Astrocyte (in vitro differentiated cells and primary cell): ENCODE measurements at regions not wholly inside any gene's neighbourhood (a gene's known extent, or its start where the extent isn't known, plus 50 kb on each side); places are given as distances from the start of the nearest gene placed in this dataset.

Experiments used
- DNase-seq: peaks from one replicate; pipeline ENCODE4 v3.0.0-alpha.2; 2010; ENCODE audit warnings: low read depth
- FAIRE-seq: peaks from 2 replicates; lab custom pipeline; 2011; peaks lifted over from hg19 to GRCh38; lab: Jason Lieb, UNC
- H2AFZ ChIP-seq: 2 replicates; pipeline ENCODE4 v1.6.0; 2012; ENCODE audit warnings: low read depth, low read length, inconsistent platforms
- H3K27ac ChIP-seq: 2 replicates; pipeline ENCODE4 v1.5.1; 2011; ENCODE audit warnings: low read depth, low read length, inconsistent platforms
- H3K27me3 ChIP-seq: 2 replicates; pipeline ENCODE4 v1.6.0; 2011; ENCODE audit warnings: low read length, inconsistent platforms; ENCODE audit not compliant: insufficient read depth
- H3K36me3 ChIP-seq: 2 replicates; pipeline ENCODE4 v1.5.1; 2011; ENCODE audit warnings: low read length, inconsistent platforms; ENCODE audit not compliant: insufficient read depth
- H3K4me1 ChIP-seq: 2 replicates; pipeline ENCODE4 v1.5.1; 2011; ENCODE audit warnings: low read length, inconsistent platforms; ENCODE audit not compliant: insufficient read depth
- H3K4me2 ChIP-seq: 2 replicates; pipeline ENCODE4 v1.6.0; 2012; ENCODE audit warnings: low read length, inconsistent platforms
- H3K4me3 ChIP-seq: 2 replicates; pipeline ENCODE4 v1.5.1; 2011; ENCODE audit warnings: low read depth, mild to moderate bottlenecking, low read length, inconsistent platforms; ENCODE audit not compliant: insufficient read depth
- H3K79me2 ChIP-seq: 2 replicates; pipeline ENCODE4 v1.6.0; 2012; ENCODE audit warnings: mild to moderate bottlenecking, low read length, inconsistent platforms; ENCODE audit not compliant: insufficient read depth
- H3K9ac ChIP-seq: 2 replicates; pipeline ENCODE4 v1.6.0; 2012; ENCODE audit warnings: mild to moderate bottlenecking, low read length, inconsistent platforms
- H3K9me3 ChIP-seq: 2 replicates; pipeline ENCODE4 v1.5.1; 2012; ENCODE audit warnings: low read depth, mild to moderate bottlenecking, low read length, inconsistent platforms; ENCODE audit not compliant: insufficient read depth
- H4K20me1 ChIP-seq: 2 replicates; pipeline ENCODE4 v1.6.0; 2012; ENCODE audit warnings: low read length, inconsistent platforms; ENCODE audit not compliant: insufficient read depth
- H3K27ac Mint-ChIP-seq: one replicate; pipeline ENCODE4 v1.8.0; 2021; ENCODE audit warnings: mild to moderate bottlenecking, mixed read lengths; ENCODE audit not compliant: unreplicated experiment
- H3K27me3 Mint-ChIP-seq: one replicate; pipeline ENCODE4 v1.8.0; 2021; ENCODE audit warnings: low read depth, mixed read lengths; ENCODE audit not compliant: unreplicated experiment
- H3K36me3 Mint-ChIP-seq: one replicate; pipeline ENCODE4 v1.8.0; 2021; ENCODE audit warnings: low read depth, mixed read lengths; ENCODE audit not compliant: unreplicated experiment
- H3K4me1 Mint-ChIP-seq: one replicate; pipeline ENCODE4 v1.8.0; 2021; ENCODE audit warnings: low read depth, mixed read lengths; ENCODE audit not compliant: unreplicated experiment
- H3K4me3 Mint-ChIP-seq: one replicate; pipeline ENCODE4 v1.8.0; 2021; ENCODE audit warnings: mild to moderate bottlenecking, moderate library complexity, mixed read lengths; ENCODE audit not compliant: unreplicated experiment
- H3K9me3 Mint-ChIP-seq: one replicate; pipeline ENCODE4 v1.8.0; 2021; ENCODE audit warnings: mild to moderate bottlenecking, mixed read lengths; ENCODE audit not compliant: unreplicated experiment
- EZH2 ChIP-seq: IDR thresholded peaks from 2 replicates; pipeline ENCODE4 v1.6.1; 2012; ENCODE audit warnings: mild to moderate bottlenecking, low read length, inconsistent platforms; ENCODE audit not compliant: insufficient read depth
- TF ChIP-seq, protein P1 (sequence below): IDR thresholded peaks from 2 replicates; pipeline ENCODE4 v1.5.1; 2011; ENCODE audit warnings: low read depth, mild to moderate bottlenecking, inconsistent platforms, low read length, moderate library complexity; ENCODE audit not compliant: insufficient read depth

DNA sequence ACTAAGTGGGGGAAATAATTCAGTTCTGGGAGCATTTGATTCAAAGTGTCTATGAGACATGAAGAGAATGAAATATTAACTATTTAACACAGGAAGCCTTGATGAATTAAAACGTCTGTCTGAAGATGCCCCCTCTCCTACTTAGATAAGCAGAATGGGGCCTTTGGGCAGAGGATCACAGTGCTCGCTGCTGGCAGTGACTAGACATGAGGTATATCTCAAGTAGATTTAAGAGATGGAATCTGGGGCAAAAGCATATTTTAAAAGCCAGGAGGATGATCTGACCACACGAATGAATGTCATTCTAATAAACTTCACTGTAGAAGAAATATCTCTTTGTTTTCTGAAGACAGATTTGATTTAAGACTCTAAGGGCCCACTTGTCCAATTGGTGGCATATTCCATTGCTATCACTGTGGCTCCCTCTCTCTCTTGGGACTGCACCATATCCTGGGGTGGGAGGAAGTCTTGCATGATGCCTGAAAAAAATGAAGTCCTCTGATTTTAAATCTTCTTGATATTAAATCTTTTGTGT, 254.0 kb downstream of the MAN2A1 start:
- no peak overlapping the region for H3K4me3 ChIP-seq
- FAIRE-seq = no peak
- no peaks in the 10 kb centered on the region for H3K36me3 ChIP-seq

DNA sequence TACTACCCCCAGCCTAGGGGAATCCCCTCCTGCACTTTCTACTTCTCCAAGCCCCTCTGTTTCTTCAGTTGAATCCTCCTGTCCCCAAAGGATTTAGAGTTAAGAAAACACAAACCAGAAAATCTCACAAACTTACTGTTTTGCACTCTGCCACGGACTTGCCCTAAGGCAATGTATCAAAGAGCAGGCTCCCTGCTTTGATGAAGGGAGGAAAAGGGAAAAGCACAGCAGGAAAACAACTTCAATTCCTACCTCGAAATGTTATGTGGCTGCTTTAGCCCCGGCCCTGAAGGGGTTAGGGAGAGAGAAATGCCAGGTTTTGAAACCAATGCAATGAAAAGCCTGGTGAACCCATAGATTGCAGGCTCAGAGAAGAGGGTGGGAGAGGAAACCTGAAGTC, 254.7 kb downstream of the MAN2A1 start:
- Mint-ChIP-seq H3K27me3 (peaks cover 9% of the 10 kb centered on the region), H3K27ac (no peak overlapping the region), H3K9me3 (peaks cover 3% of the 10 kb centered on the region), H3K4me1 (peaks cover 7% of the 10 kb centered on the region), H3K36me3 (no peaks in the 10 kb centered on the region), H3K4me3 (no peak overlapping the region)
- Histone ChIP-seq H3K79me2 (no peaks in the 10 kb centered on the region), H3K4me2 (no peak overlapping the region), H3K4me3 (no peak overlapping the region), H3K4me1 (no peaks in the 10 kb centered on the region), H2AFZ (no peak overlapping the region), H3K36me3 (no peaks in the 10 kb centered on the region), H3K9ac (no peak overlapping the region), H4K20me1 (no peaks in the 10 kb centered on the region), H3K9me3 (peaks cover 4% of the 10 kb centered on the region), H3K27ac (no peak overlapping the region), H3K27me3 (no peaks in the 10 kb centered on the region)
- no peak for FAIRE-seq
- no peak for DNase-seq
- TF ChIP-seq EZH2 = no peak
- TF ChIP-seq, protein P1, sequence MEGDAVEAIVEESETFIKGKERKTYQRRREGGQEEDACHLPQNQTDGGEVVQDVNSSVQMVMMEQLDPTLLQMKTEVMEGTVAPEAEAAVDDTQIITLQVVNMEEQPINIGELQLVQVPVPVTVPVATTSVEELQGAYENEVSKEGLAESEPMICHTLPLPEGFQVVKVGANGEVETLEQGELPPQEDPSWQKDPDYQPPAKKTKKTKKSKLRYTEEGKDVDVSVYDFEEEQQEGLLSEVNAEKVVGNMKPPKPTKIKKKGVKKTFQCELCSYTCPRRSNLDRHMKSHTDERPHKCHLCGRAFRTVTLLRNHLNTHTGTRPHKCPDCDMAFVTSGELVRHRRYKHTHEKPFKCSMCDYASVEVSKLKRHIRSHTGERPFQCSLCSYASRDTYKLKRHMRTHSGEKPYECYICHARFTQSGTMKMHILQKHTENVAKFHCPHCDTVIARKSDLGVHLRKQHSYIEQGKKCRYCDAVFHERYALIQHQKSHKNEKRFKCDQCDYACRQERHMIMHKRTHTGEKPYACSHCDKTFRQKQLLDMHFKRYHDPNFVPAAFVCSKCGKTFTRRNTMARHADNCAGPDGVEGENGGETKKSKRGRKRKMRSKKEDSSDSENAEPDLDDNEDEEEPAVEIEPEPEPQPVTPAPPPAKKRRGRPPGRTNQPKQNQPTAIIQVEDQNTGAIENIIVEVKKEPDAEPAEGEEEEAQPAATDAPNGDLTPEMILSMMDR = no peak

More for the DNA sequence above, 254.0 kb downstream of the MAN2A1 start:
- H3K27me3 ChIP-seq = no peaks in the 10 kb centered on the region
- no peak overlapping the region for H3K27ac ChIP-seq
- H2AFZ ChIP-seq = no peak overlapping the region
- Mint-ChIP-seq H3K4me3 (no peak overlapping the region), H3K27me3 (peaks cover 13% of the 10 kb centered on the region), H3K4me1 (peaks cover 7% of the 10 kb centered on the region), H3K9me3 (peaks cover 1% of the 10 kb centered on the region), H3K36me3 (no peaks in the 10 kb centered on the region), H3K27ac (no peak overlapping the region)
- H3K9ac ChIP-seq = no peak overlapping the region
- no peaks in the 10 kb centered on the region for H4K20me1 ChIP-seq
- TF ChIP-seq EZH2 = no peak
- TF ChIP-seq, protein P1 = no peak
- peaks cover 4% of the 10 kb centered on the region for H3K9me3 ChIP-seq
- H3K4me1 ChIP-seq = peaks cover 4% of the 10 kb centered on the region
- no peaks in the 10 kb centered on the region for H3K79me2 ChIP-seq
- no peak for DNase-seq
- no peak overlapping the region for H3K4me2 ChIP-seq

DNA sequence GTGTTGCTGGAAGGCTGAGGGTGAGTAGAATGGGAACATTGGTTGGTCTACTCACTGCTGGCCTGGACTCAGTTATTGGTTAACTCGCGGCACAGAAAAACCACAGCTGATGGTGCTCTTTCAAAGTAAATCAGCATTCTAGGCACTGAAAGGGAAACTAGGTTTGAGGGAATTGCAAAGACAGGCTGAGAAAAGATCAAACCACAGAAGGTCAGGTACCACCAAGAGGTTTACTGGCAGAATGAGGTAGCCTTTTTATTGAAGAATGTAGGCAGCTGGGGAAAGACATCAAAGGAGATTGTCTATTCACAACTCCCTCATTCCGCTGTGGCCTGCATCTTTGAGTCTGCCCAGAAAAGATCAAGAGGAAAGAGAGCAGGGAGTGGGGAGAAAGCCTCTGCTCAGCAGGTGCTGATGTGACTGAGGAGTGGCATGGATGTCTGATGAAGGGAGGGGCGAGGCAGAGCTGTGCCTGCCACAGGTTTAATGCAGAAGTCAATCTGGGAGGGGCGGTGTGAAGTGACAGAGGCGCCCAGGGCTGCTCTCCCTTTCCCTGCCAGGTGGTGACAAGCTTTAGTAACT, 255.5 kb downstream of the MAN2A1 start:
- FAIRE-seq (no peak), DNase-seq (peak; percentile 14)
- Histone ChIP-seq H4K20me1 (no peaks in the 10 kb centered on the region), H3K9ac (no peak overlapping the region), H3K4me3 (no peak overlapping the region), H3K27me3 (no peaks in the 10 kb centered on the region), H2AFZ (no peak overlapping the region), H3K79me2 (no peaks in the 10 kb centered on the region), H3K27ac (no peak overlapping the region), H3K36me3 (no peaks in the 10 kb centered on the region), H3K9me3 (peaks cover 3% of the 10 kb centered on the region), H3K4me2 (no peak overlapping the region), H3K4me1 (no peaks in the 10 kb centered on the region)
- Mint-ChIP-seq H3K27me3 (peaks cover 9% of the 10 kb centered on the region), H3K9me3 (peaks cover 3% of the 10 kb centered on the region), H3K36me3 (no peaks in the 10 kb centered on the region), H3K4me1 (peaks cover 7% of the 10 kb centered on the region), H3K27ac (no peak overlapping the region), H3K4me3 (no peak overlapping the region)
- no peak for TF ChIP-seq EZH2
- TF ChIP-seq, protein P1 = no peak
